ENCODE measurements at regions not wholly inside any gene's neighbourhood (a gene's known extent, or its start where the extent isn't known, plus 50 kb on each side); places are given as distances from the start of the nearest gene placed in this dataset.

GRCh38 chr16:86403541-86404163 is 106.7 kb upstream of the FOXF1 start:
- DNase-seq = no peak
- Histone ChIP-seq H3K27me3 (ENCODE audit: insufficient read depth, low read depth, severe bottlenecking) (no peaks in the 10 kb centered on the region), H3K9me3 (ENCODE audit: severe bottlenecking) (no peaks in the 10 kb centered on the region), H3K27ac (no peak overlapping the region), H3K36me3 (no peaks in the 10 kb centered on the region), H3K4me3 (ENCODE audit: low read depth, low read length) (no peak overlapping the region)
- TF ChIP-seq CTCF (IDR thresholded peaks at IDR 0.05; ENCODE audit: low read depth, low read length) = no peak

- no peak for TF ChIP-seq CTCF (IDR thresholded peaks at IDR 0.05; ENCODE audit: low read depth, low read length)
- DNase-seq = no peak
- no peaks in the 10 kb centered on the region for H3K27me3 ChIP-seq (ENCODE audit: insufficient read depth, low read depth, severe bottlenecking)
Measured at GRCh38 chr16:86404678-86405077, 105.6 kb upstream of the FOXF1 start.

GRCh38 chr16:86405319-86405718 is 105.0 kb upstream of the FOXF1 start:
- no peaks in the 10 kb centered on the region for H3K36me3 ChIP-seq
- H3K9me3 ChIP-seq (ENCODE audit: severe bottlenecking) = no peaks in the 10 kb centered on the region
- no peaks in the 10 kb centered on the region for H3K27me3 ChIP-seq (ENCODE audit: insufficient read depth, low read depth, severe bottlenecking)
- no peak overlapping the region for H3K4me3 ChIP-seq (ENCODE audit: low read depth, low read length)
- DNase-seq = no peak
- no peak for TF ChIP-seq CTCF (IDR thresholded peaks at IDR 0.05; ENCODE audit: low read depth, low read length)
- no peak overlapping the region for H3K27ac ChIP-seq

More at GRCh38 chr16:86404678-86405077, 105.6 kb upstream of the FOXF1 start:
- Histone ChIP-seq H3K36me3 (no peaks in the 10 kb centered on the region), H3K4me3 (ENCODE audit: low read depth, low read length) (no peak overlapping the region), H3K27ac (no peak overlapping the region), H3K9me3 (ENCODE audit: severe bottlenecking) (no peaks in the 10 kb centered on the region)

GRCh38 chr16:86406056-86406455 is 104.3 kb upstream of the FOXF1 start:
- Histone ChIP-seq H3K27ac (no peak overlapping the region), H3K9me3 (ENCODE audit: severe bottlenecking) (no peaks in the 10 kb centered on the region), H3K4me3 (ENCODE audit: low read depth, low read length) (no peak overlapping the region), H3K27me3 (ENCODE audit: insufficient read depth, low read depth, severe bottlenecking) (no peaks in the 10 kb centered on the region), H3K36me3 (no peaks in the 10 kb centered on the region)
- no peak for TF ChIP-seq CTCF (IDR thresholded peaks at IDR 0.05; ENCODE audit: low read depth, low read length)
- no peak for DNase-seq

- TF ChIP-seq CTCF (IDR thresholded peaks at IDR 0.05; ENCODE audit: low read depth, low read length) = no peak
- H3K9me3 ChIP-seq (ENCODE audit: severe bottlenecking) = no peaks in the 10 kb centered on the region
Measured at GRCh38 chr16:86408685-86409084, 101.6 kb upstream of the FOXF1 start.

GRCh38 chr16:86410081-86410480 is 100.2 kb upstream of the FOXF1 start:
- DNase-seq = no peak
- no peak for TF ChIP-seq CTCF (IDR thresholded peaks at IDR 0.05; ENCODE audit: low read depth, low read length)

More at GRCh38 chr16:86408685-86409084, 101.6 kb upstream of the FOXF1 start:
- Histone ChIP-seq H3K27ac (no peak overlapping the region), H3K4me3 (ENCODE audit: low read depth, low read length) (no peak overlapping the region), H3K27me3 (ENCODE audit: insufficient read depth, low read depth, severe bottlenecking) (no peaks in the 10 kb centered on the region), H3K36me3 (no peaks in the 10 kb centered on the region)
- no peak for DNase-seq

More at GRCh38 chr16:86410081-86410480, 100.2 kb upstream of the FOXF1 start:
- H3K9me3 ChIP-seq (ENCODE audit: severe bottlenecking) = no peaks in the 10 kb centered on the region
- H3K27ac ChIP-seq = no peak overlapping the region
- no peaks in the 10 kb centered on the region for H3K36me3 ChIP-seq
- H3K27me3 ChIP-seq (ENCODE audit: insufficient read depth, low read depth, severe bottlenecking) = no peaks in the 10 kb centered on the region
- H3K4me3 ChIP-seq (ENCODE audit: low read depth, low read length) = no peak overlapping the region
